Omental fat pad (tissue), 3 donors: ENCODE measurements at regions not wholly inside any gene's neighbourhood (a gene's known extent, or its start where the extent isn't known, plus 50 kb on each side); places are given as distances from the start of the nearest gene placed in this dataset.

Experiments
- ATAC-seq: fragments of 150-250 bp; one replicate; pipeline ENCODE4 v1.9.1; 2016; ENCODE audit warnings: mild to moderate bottlenecking, moderate library complexity; ENCODE audit not compliant: low FRiP score
- DNase-seq: peaks from one replicate; pipeline ENCODE4 v3.0.0-alpha.2; 2019; ENCODE audit warnings: low spot score
- TF ChIP-seq, protein P1 (sequence below), 3 donors: fragments of 450-650 bp; IDR thresholded peaks; one replicate each; pipeline ENCODE4 v1.5.1; 2016 to 2017; ENCODE audit warnings: antibody characterized with exemption in 3 of 3, mild to moderate bottlenecking in 3 of 3, moderate library complexity in 2 of 3

DNA sequence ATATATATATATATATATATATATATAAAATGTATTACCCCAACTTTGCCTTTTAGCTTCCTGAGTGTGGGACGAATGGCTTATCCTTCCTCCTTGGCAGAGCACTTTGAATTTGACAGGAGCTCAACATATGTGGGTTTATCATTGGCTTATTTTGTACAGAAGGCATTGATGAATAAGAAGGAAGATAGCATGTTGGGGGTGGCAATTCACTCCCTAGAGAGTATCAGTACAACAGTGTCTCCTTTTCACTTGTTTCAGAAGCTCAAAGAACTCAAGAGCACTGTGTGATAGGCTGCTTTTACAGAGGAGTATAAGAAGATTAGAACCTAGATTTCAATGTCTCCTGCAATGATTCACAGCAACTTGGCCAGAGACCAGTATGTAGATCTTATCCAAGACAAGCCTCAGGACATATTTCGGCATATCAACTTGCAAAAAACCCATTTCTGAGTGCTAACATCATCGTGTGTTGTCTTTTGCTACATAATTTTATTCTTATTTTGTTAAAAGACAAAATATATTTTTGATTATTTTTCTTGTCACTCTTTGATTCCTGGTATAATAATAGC, 345.8 kb downstream of the SOCS6 start:
- no peak for DNase-seq
- no peak for ATAC-seq
- TF ChIP-seq, protein P1, sequence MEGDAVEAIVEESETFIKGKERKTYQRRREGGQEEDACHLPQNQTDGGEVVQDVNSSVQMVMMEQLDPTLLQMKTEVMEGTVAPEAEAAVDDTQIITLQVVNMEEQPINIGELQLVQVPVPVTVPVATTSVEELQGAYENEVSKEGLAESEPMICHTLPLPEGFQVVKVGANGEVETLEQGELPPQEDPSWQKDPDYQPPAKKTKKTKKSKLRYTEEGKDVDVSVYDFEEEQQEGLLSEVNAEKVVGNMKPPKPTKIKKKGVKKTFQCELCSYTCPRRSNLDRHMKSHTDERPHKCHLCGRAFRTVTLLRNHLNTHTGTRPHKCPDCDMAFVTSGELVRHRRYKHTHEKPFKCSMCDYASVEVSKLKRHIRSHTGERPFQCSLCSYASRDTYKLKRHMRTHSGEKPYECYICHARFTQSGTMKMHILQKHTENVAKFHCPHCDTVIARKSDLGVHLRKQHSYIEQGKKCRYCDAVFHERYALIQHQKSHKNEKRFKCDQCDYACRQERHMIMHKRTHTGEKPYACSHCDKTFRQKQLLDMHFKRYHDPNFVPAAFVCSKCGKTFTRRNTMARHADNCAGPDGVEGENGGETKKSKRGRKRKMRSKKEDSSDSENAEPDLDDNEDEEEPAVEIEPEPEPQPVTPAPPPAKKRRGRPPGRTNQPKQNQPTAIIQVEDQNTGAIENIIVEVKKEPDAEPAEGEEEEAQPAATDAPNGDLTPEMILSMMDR (IDR thresholded peaks at IDR 0.05) = no peak

DNA sequence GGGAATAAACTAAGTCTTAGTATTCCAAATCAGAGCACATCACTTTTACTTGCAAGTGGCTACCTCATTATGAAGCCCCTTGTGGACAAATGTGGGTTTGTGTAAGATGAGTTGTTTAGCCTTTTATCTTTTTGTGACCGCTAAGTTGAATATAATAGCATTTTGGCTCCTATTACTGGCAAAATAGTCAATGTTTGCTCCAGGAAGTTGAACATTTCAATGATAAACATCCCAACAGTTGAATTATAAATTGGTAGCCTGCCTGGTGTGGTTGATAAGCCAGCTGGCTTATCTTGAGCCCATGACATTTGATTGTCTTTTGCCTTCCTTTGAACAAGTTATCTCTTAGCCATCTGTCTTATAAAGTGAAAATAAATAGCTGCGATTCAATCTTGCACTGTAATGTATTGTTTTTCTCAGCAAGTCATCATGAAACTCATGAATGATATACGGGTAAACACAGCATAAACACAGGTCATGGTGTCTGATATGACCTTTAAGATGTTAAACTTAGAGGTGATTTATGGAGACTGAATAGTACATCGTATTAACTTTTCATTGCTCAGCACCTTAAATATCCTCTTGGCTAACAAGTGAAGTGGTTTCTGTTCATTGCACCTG, 338.4 kb downstream of the SOCS6 start:
- TF ChIP-seq, protein P1 (IDR thresholded peaks at IDR 0.05) = no peak
- no peak for ATAC-seq
- no peak for DNase-seq

DNA sequence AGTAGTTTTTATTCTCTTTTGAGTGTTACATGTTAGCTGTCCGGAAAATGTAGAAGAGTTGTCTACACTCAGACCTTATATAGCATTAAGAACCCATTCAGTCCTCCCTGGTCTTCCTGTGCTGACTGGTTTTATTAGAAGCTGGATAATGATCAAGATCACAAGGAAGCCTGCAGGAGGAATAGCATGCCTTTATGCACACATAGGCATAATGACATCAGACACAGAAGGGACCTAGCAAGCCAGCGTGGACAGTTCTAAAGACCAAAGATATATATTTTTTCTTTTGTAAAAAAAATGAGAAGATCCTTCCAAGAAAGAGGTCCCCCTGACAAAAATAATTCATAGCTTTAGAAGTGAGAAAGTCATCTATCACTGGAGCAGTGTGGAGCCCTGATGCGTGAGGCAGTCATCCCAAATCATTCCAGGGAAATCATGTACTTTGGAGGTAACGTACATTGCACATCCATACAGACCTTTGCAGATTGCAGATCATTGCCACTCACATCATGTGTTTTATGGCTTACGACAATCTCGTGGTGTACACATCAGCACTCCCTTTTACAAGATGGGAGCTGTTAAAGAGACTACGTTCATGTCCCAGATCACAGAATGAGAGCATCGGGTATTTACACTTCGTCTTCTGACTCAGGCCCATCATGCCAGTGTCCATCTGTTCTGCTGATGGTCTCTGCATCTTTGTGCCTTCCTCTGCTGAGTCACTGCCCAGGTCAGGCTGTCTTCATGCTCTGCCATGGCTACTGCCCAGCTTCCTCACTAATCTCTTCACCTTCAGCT, 334.0 kb downstream of the SOCS6 start:
- DNase-seq (no peak), ATAC-seq (no peak)
- TF ChIP-seq, protein P1 (IDR thresholded peaks at IDR 0.05) = no peak

DNA sequence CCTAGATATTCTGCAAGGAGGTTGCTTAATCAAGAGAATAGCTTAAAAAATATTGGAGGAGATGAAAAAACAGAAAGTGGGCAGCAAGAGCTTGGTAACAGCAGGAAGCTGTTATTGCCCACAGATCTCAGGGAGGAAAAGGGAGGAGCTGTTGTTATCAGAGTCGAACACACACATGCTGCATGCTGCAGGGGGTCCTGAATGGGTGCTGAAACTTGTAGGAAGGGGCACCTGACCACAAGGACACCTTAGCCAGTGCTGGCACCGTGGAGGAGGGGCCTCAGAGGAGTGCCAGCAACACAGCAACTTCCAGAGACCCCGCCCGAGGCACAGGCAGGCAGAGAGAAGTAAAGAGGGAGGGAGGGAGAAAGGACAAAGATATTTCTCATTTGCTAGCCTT, 332.9 kb downstream of the SOCS6 start:
- TF ChIP-seq, protein P1 (IDR thresholded peaks at IDR 0.05) = no peak
- no peak for DNase-seq
- no peak for ATAC-seq

DNA sequence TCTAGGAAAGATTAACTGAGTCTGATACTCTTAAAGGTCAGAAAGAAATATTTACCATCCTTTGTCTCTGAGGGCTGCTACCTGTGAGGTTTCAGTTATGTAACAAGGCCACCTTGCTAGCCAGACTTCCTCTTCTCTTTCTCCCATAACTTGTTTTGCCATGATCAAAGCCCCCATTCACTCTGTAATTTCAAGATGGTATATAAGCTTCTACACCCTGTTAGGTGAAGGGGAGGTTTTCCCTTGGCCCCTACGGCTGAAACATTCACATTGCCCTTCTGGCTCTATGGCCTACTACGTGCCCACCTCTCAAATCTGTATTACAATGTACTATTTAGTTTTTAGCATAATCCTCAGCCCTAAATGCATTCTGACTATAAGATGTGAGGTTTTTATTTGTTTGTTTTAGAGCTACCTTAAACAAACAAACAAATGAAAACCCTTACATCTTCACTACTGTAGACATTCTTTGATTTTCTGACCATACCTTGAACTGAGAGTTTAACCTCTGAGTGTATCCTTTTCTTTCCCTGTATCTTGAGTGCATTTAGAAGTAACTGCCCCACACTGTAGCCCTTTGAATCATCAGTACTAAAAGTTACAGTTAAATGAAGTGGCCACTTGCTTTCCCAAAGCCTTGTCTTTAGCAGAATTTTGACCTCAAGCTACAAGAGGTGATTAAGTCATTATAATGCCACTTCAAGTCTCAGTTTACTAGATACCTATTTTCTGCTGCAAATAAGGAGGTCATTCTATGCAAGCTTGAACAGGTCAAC, 332.2 kb downstream of the SOCS6 start:
- TF ChIP-seq, protein P1 (IDR thresholded peaks at IDR 0.05) = no peak
- ATAC-seq = no peak
- DNase-seq = no peak

DNA sequence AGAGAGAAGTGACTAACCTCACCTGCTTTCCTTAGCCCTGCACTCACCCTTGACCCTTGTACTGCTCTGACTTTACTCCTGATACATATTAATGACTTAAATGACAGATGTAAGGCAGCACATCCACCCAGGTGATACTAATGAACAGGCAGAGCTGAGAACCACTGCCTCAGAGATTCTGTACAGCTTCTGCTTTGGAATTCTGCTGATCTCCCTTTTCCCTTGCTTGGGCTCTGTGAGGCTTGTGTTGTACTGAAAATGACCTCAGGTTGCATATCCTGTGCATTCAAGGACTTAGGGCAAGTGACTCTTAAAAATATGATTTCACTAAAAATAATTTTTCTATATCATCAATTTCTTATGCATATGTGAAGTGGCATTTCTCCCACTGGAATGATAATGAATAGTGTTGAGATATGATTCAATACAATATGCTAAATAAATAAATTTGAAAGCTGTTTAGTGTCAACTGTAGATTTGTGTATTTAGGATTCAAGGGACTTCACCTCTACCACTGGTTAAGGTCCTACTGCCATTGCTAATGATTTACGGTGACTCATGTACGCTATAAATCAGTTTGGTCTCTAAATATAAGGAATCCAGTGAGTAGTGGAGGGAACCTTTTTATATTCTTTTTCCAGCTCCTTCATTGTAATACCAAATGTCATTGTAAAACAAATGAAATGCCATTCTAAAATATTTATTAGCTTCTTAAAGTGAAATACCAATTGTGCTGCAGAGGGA, 328.3 kb downstream of the SOCS6 start:
- DNase-seq (no peak), ATAC-seq (no peak)
- TF ChIP-seq, protein P1 (IDR thresholded peaks at IDR 0.05) = no peak
